ENCODE measurements at regions not wholly inside any gene's neighbourhood (a gene's known extent, or its start where the extent isn't known, plus 50 kb on each side); places are given as distances from the start of the nearest gene placed in this dataset.

DNA sequence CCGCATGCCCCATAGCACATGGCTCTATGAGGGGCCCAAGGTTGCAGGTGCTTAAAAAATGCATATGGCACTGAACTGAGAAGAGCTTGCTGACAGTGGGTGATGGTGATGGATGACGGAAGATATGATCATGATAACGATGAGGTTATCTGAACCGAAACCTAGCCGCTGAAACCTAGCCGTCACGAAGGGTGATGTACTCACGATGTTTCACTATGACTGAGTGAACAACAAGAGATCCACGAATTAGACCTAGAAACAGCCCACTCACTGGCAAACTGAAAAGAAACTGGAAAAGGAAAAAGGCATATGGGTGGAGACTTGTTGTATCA, 57.6 kb upstream of the BCL6 start (continued):
- TF ChIP-seq, protein P1, sequence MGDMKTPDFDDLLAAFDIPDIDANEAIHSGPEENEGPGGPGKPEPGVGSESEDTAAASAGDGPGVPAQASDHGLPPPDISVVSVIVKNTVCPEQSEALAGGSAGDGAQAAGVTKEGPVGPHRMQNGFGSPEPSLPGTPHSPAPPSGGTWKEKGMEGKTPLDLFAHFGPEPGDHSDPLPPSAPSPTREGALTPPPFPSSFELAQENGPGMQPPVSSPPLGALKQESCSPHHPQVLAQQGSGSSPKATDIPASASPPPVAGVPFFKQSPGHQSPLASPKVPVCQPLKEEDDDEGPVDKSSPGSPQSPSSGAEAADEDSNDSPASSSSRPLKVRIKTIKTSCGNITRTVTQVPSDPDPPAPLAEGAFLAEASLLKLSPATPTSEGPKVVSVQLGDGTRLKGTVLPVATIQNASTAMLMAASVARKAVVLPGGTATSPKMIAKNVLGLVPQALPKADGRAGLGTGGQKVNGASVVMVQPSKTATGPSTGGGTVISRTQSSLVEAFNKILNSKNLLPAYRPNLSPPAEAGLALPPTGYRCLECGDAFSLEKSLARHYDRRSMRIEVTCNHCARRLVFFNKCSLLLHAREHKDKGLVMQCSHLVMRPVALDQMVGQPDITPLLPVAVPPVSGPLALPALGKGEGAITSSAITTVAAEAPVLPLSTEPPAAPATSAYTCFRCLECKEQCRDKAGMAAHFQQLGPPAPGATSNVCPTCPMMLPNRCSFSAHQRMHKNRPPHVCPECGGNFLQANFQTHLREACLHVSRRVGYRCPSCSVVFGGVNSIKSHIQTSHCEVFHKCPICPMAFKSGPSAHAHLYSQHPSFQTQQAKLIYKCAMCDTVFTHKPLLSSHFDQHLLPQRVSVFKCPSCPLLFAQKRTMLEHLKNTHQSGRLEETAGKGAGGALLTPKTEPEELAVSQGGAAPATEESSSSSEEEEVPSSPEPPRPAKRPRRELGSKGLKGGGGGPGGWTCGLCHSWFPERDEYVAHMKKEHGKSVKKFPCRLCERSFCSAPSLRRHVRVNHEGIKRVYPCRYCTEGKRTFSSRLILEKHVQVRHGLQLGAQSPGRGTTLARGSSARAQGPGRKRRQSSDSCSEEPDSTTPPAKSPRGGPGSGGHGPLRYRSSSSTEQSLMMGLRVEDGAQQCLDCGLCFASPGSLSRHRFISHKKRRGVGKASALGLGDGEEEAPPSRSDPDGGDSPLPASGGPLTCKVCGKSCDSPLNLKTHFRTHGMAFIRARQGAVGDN (IDR thresholded peaks at IDR 0.05) = peak; percentile 13; the same call in 1 of the 2 replicates
- TF ChIP-seq STAT3 (IDR thresholded peaks at IDR 0.05; ENCODE audit: low read depth, low read length) (0 out of 2 replicates have a peak, but pooled peaks have one; percentile 52), BHLHE40 (IDR thresholded peaks at IDR 0.05; ENCODE audit: borderline replicate concordance in 1 of 2, low read depth in 2 of 2, low read length in 1 of 2) (peak; percentile 72 to 76; a peak in 3 of 4 replicates), MEF2A (IDR thresholded peaks at IDR 0.05; ENCODE audit: insufficient read depth, low read depth, low read length) (peak; percentile 69; the same call in 1 of the 2 replicates), JUND (IDR thresholded peaks at IDR 0.05; ENCODE audit: low read depth, low read length) (no peak), CBFB (IDR thresholded peaks at IDR 0.05; ENCODE audit: low read depth) (peak; percentile 92), SMARCA5 (IDR thresholded peaks at IDR 0.05) (no peak), POLR2AphosphoS2 (IDR thresholded peaks at IDR 0.05; ENCODE audit: low read depth, low read length) (no peak)
- TF ChIP-seq, protein P2, sequence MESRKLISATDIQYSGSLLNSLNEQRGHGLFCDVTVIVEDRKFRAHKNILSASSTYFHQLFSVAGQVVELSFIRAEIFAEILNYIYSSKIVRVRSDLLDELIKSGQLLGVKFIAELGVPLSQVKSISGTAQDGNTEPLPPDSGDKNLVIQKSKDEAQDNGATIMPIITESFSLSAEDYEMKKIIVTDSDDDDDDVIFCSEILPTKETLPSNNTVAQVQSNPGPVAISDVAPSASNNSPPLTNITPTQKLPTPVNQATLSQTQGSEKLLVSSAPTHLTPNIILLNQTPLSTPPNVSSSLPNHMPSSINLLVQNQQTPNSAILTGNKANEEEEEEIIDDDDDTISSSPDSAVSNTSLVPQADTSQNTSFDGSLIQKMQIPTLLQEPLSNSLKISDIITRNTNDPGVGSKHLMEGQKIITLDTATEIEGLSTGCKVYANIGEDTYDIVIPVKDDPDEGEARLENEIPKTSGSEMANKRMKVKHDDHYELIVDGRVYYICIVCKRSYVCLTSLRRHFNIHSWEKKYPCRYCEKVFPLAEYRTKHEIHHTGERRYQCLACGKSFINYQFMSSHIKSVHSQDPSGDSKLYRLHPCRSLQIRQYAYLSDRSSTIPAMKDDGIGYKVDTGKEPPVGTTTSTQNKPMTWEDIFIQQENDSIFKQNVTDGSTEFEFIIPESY (IDR thresholded peaks at IDR 0.05) = no peak
- TF ChIP-seq, protein P3, sequence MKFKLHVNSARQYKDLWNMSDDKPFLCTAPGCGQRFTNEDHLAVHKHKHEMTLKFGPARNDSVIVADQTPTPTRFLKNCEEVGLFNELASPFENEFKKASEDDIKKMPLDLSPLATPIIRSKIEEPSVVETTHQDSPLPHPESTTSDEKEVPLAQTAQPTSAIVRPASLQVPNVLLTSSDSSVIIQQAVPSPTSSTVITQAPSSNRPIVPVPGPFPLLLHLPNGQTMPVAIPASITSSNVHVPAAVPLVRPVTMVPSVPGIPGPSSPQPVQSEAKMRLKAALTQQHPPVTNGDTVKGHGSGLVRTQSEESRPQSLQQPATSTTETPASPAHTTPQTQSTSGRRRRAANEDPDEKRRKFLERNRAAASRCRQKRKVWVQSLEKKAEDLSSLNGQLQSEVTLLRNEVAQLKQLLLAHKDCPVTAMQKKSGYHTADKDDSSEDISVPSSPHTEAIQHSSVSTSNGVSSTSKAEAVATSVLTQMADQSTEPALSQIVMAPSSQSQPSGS (IDR thresholded peaks at IDR 0.05; ENCODE audit: low read length) = peak; percentile 98
- TF ChIP-seq, protein P4, sequence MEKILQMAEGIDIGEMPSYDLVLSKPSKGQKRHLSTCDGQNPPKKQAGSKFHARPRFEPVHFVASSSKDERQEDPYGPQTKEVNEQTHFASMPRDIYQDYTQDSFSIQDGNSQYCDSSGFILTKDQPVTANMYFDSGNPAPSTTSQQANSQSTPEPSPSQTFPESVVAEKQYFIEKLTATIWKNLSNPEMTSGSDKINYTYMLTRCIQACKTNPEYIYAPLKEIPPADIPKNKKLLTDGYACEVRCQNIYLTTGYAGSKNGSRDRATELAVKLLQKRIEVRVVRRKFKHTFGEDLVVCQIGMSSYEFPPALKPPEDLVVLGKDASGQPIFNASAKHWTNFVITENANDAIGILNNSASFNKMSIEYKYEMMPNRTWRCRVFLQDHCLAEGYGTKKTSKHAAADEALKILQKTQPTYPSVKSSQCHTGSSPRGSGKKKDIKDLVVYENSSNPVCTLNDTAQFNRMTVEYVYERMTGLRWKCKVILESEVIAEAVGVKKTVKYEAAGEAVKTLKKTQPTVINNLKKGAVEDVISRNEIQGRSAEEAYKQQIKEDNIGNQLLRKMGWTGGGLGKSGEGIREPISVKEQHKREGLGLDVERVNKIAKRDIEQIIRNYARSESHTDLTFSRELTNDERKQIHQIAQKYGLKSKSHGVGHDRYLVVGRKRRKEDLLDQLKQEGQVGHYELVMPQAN (conservative IDR thresholded peaks at IDR 0.05) = no peak
